CD4-positive, CD25-positive, alpha-beta regulatory T cell (primary cell): ENCODE measurements at regions not wholly inside any gene's neighbourhood (a gene's known extent, or its start where the extent isn't known, plus 50 kb on each side); places are given as distances from the start of the nearest gene placed in this dataset.

Experiments
- ATAC-seq, 2 donors: fragments of 150-1000 bp; cut with Tn5 transposase; one replicate each; pipeline ENCODE4 v1.10.0; 2021; ENCODE audit warnings: low read depth in 2 of 2, moderate number of reproducible peaks in 2 of 2, moderate library complexity in 1 of 2
- DNase-seq, 3 donors: peaks; one replicate each; pipeline versions ENCODE4 v3.0.0 to v3.0.0-alpha.2; 2012 to 2022; ENCODE audit warnings: mixed read lengths in 1 of 3
- H3K27ac ChIP-seq: one replicate; pipeline ENCODE4 v1.7.0; 2013; ENCODE audit warnings: mild to moderate bottlenecking, low read length; ENCODE audit not compliant: insufficient read depth, poor library complexity, severe bottlenecking
- H3K27me3 ChIP-seq: one replicate; pipeline ENCODE4 v1.7.0; 2013; ENCODE audit warnings: low read length; ENCODE audit not compliant: control insufficient read depth, insufficient read depth
- H3K36me3 ChIP-seq: one replicate; pipeline ENCODE4 v1.7.0; 2013; ENCODE audit warnings: mild to moderate bottlenecking, low read length, moderate library complexity; ENCODE audit not compliant: control insufficient read depth, insufficient read depth
- H3K4me1 ChIP-seq: 2 replicates; pipeline ENCODE4 v1.7.0; 2013; ENCODE audit warnings: mild to moderate bottlenecking, low read length; ENCODE audit not compliant: insufficient read depth, control insufficient read depth, poor library complexity, severe bottlenecking
- H3K4me3 ChIP-seq: one replicate; pipeline ENCODE4 v1.7.0; 2013; ENCODE audit warnings: low read depth, mild to moderate bottlenecking, low read length, moderate library complexity
- H3K9me3 ChIP-seq, 2 experiments: 1 replicate in 1 of 2; 2 replicates in 1 of 2; pipeline ENCODE4 v1.7.0; 2013; ENCODE audit warnings: low read length in 2 of 2, mild to moderate bottlenecking in 1 of 2, moderate library complexity in 1 of 2; ENCODE audit not compliant: control insufficient read depth in 2 of 2
- H3K27ac Mint-ChIP-seq, 3 donors: one replicate each; pipeline ENCODE4 v1.8.0; 2020 to 2022; ENCODE audit warnings: mild to moderate bottlenecking in 3 of 3, mixed read lengths in 3 of 3, moderate library complexity in 2 of 3
- H3K27me3 Mint-ChIP-seq: one replicate; pipeline ENCODE4 v1.8.0; 2022; ENCODE audit warnings: mild to moderate bottlenecking, mixed read lengths
- H3K36me3 Mint-ChIP-seq: one replicate; pipeline ENCODE4 v1.8.0; 2020; ENCODE audit warnings: mixed read lengths
- H3K4me1 Mint-ChIP-seq, 4 donors: one replicate each; pipeline ENCODE4 v1.8.0; 2020 to 2022; ENCODE audit warnings: mixed read lengths in 4 of 4, mild to moderate bottlenecking in 1 of 4
- H3K4me3 Mint-ChIP-seq, 4 donors: one replicate each; pipeline ENCODE4 v1.8.0; 2020 to 2022; ENCODE audit warnings: mild to moderate bottlenecking in 4 of 4, mixed read lengths in 4 of 4, moderate library complexity in 3 of 4
- H3K9me3 Mint-ChIP-seq, 7 donors: one replicate each; pipeline ENCODE4 v1.8.0; 2020 to 2022; ENCODE audit warnings: mixed read lengths in 7 of 7, mild to moderate bottlenecking in 3 of 7, moderate library complexity in 2 of 7

DNA sequence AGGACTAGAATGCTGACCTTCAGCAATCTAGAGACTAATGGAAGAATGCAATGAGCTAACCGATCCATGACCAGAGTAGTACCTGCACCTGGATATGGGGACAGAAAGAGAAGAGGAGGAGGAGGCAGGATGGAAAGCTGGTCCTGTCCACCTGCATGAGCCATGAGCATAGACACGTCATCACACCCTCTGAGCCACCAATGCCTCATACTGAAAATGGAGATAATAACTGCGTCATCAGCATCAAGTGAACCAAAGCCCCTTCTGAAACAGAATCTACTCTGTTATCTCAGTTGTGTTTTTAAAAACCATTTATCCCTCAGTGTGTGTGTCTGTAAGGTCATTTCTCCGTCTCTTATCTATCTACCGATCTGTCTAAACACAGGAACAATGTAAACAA, 327.0 kb downstream of the BCL11B start:
- ATAC-seq (no peak), DNase-seq (no peak)
- Mint-ChIP-seq H3K4me1 (peaks cover 15 to 26% (median 22%) of the 10 kb centered on the region in 4 donors), H3K27me3 (no peaks in the 10 kb centered on the region), H3K9me3 (no peaks in the 10 kb centered on the region), H3K4me3 (no peak overlapping the region), H3K36me3 (no peaks in the 10 kb centered on the region), H3K27ac (no peak overlapping the region)
- Histone ChIP-seq H3K9me3 (no peaks in the 10 kb centered on the region), H3K27ac (no peak overlapping the region), H3K36me3 (no peaks in the 10 kb centered on the region), H3K4me3 (no peak overlapping the region), H3K4me1 (no peaks in the 10 kb centered on the region), H3K27me3 (no peaks in the 10 kb centered on the region)

DNA sequence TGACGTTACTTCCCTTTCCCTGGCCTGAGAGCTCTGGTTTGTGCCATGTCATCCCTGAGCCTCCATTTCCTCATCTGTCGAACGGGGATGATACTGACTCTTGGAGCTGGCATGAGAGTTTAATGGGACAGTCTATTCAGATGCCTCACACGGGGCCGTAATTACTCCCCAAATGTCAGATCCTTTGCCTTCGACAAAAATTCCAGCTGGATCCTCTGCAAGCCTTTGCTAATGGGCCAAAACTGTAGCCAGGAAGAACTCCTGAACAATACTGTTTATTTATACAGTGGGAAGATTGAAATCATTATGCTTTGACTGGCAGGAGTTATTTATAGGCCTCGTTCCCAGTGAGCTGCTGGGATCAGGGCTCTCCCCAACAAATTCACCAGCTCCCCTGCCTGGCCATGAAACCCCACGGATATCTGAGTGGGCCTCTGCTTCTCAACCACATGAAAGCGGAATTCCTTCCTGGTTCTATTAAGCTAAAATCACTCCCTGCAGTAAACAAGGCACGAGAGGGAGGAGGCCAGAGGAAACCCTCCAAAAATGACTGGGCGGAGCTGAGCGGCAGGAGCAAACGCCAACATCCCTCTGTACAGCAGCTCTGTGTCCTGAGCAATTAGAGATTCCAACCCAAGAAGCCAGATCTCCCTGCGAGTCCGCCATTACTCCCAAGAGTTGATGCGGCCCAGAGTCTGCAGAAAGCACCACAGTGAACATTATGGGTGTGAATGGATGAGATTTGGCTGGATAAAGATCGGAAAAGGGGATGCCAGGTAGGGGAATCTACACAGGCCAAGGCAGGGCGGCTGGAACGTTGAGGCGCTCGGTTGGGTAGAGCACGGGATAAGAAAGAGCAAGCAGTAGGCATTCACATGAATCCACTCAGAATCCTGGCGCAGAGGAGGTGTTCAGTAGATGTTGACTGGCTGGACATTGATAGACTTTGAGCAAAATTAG, 326.1 kb downstream of the BCL11B start:
- Histone ChIP-seq H3K27ac (no peak overlapping the region), H3K27me3 (no peaks in the 10 kb centered on the region), H3K4me3 (no peak overlapping the region), H3K36me3 (no peaks in the 10 kb centered on the region), H3K9me3 (no peaks in the 10 kb centered on the region), H3K4me1 (no peaks in the 10 kb centered on the region)
- Mint-ChIP-seq H3K27me3 (no peaks in the 10 kb centered on the region), H3K4me3 (peak overlapping the region in 1 of 4 donors; percentile 43), H3K36me3 (no peaks in the 10 kb centered on the region), H3K9me3 (no peaks in the 10 kb centered on the region), H3K27ac (peak overlapping the region in 1 of 3 donors; percentile 18), H3K4me1 (peaks cover 12 to 19% (median 15%) of the 10 kb centered on the region in 4 donors)
- DNase-seq = no peak
- ATAC-seq = no peak

GRCh38 chr14:98946940-98947339, 325.1 kb downstream of the BCL11B start:
- no peaks in the 10 kb centered on the region for H3K4me1 ChIP-seq
- Mint-ChIP-seq H3K4me1 (peaks cover 7 to 20% (median 13%) of the 10 kb centered on the region in 4 donors), H3K27ac (no peak overlapping the region), H3K9me3 (no peaks in the 10 kb centered on the region), H3K4me3 (no peak overlapping the region), H3K27me3 (no peaks in the 10 kb centered on the region), H3K36me3 (no peaks in the 10 kb centered on the region)
- DNase-seq (no peak), ATAC-seq (no peak)
- no peak overlapping the region for H3K27ac ChIP-seq
- H3K9me3 ChIP-seq = no peaks in the 10 kb centered on the region
- H3K27me3 ChIP-seq = no peaks in the 10 kb centered on the region
- no peak overlapping the region for H3K4me3 ChIP-seq
- no peaks in the 10 kb centered on the region for H3K36me3 ChIP-seq

GRCh38 chr14:98947911-98948595, 323.9 kb downstream of the BCL11B start:
- no peaks in the 10 kb centered on the region for H3K9me3 ChIP-seq
- ATAC-seq (no peak), DNase-seq (no peak)
- no peaks in the 10 kb centered on the region for H3K4me1 ChIP-seq
- H3K4me3 ChIP-seq = no peak overlapping the region
- no peak overlapping the region for H3K27ac ChIP-seq
- H3K4me1 Mint-ChIP-seq = peaks cover 7 to 13% (median 13%) of the 10 kb centered on the region in 4 donors
- H3K36me3 Mint-ChIP-seq = no peaks in the 10 kb centered on the region
- H3K27ac Mint-ChIP-seq = peak overlapping the region in 1 of 3 donors; percentile 67
- H3K9me3 Mint-ChIP-seq = peaks cover 0 to 2% (median 0%) of the 10 kb centered on the region in 7 donors
- no peaks in the 10 kb centered on the region for H3K27me3 Mint-ChIP-seq
- no peaks in the 10 kb centered on the region for H3K36me3 ChIP-seq
- H3K4me3 Mint-ChIP-seq = no peak overlapping the region
- H3K27me3 ChIP-seq = no peaks in the 10 kb centered on the region

GRCh38 chr14:98949051-98949450, 322.9 kb downstream of the BCL11B start:
- no peak overlapping the region for H3K27ac Mint-ChIP-seq

DNA sequence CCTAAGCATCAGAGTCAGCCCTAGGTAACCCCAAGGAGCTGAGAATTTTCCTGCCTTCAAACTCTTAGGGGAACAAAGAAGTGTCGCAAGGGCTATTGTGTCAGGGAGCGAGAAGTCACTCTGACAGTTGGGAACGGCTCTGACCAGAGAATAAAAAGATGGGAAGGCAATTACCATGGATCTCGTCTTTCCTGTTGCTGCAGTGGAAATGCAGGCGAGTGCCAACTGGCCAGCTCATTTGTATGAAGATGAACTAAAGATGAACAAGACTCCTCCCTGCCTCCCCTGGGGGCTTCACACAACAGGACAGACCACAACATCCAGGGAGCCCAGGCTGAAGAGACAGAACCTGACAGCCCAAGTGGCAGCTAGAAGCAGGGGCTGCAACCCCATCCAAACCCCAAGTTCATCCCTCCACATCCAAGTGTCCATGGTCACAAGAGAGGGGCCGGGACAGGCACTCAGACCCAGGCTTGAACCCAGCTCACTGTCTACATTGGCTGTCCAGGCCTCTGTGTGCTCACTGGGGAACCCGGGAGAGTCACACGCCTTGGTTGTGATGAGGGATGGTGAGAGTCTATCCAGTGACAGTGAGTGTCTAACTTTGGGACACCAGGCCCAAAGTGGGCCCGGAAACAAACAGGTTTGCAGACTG, 322.4 kb downstream of the BCL11B start:
- no peak overlapping the region for H3K27ac Mint-ChIP-seq
- H3K27me3 Mint-ChIP-seq = no peaks in the 10 kb centered on the region

More at GRCh38 chr14:98949051-98949450, 322.9 kb downstream of the BCL11B start:
- no peak overlapping the region for H3K4me3 Mint-ChIP-seq
- ATAC-seq (no peak), DNase-seq (no peak)
- no peak overlapping the region for H3K4me3 ChIP-seq
- no peaks in the 10 kb centered on the region for H3K36me3 ChIP-seq
- peaks cover 7 to 13% (median 13%) of the 10 kb centered on the region in 4 donors for H3K4me1 Mint-ChIP-seq
- H3K9me3 ChIP-seq = no peaks in the 10 kb centered on the region
- no peaks in the 10 kb centered on the region for H3K4me1 ChIP-seq
- no peaks in the 10 kb centered on the region for H3K36me3 Mint-ChIP-seq
- H3K9me3 Mint-ChIP-seq = peaks cover 0 to 2% (median 0%) of the 10 kb centered on the region in 7 donors
- no peaks in the 10 kb centered on the region for H3K27me3 ChIP-seq
- H3K27ac ChIP-seq = no peak overlapping the region
- H3K27me3 Mint-ChIP-seq = no peaks in the 10 kb centered on the region

GRCh38 chr14:98950353-98950895, 321.6 kb downstream of the BCL11B start:
- Mint-ChIP-seq H3K4me1 (peaks cover 7 to 13% (median 10%) of the 10 kb centered on the region in 4 donors), H3K4me3 (no peak overlapping the region), H3K36me3 (no peaks in the 10 kb centered on the region), H3K9me3 (peaks cover 0 to 2% (median 0%) of the 10 kb centered on the region in 7 donors), H3K27me3 (no peaks in the 10 kb centered on the region), H3K27ac (no peak overlapping the region)
- H3K27me3 ChIP-seq = no peaks in the 10 kb centered on the region
- ATAC-seq = no peak
- no peak overlapping the region for H3K4me3 ChIP-seq
- no peaks in the 10 kb centered on the region for H3K9me3 ChIP-seq
- no peak for DNase-seq
- H3K4me1 ChIP-seq = no peaks in the 10 kb centered on the region
- H3K27ac ChIP-seq = no peak overlapping the region
- no peaks in the 10 kb centered on the region for H3K36me3 ChIP-seq

More for the DNA sequence above, 322.4 kb downstream of the BCL11B start:
- Mint-ChIP-seq H3K9me3 (peaks cover 0 to 2% (median 0%) of the 10 kb centered on the region in 7 donors), H3K4me3 (no peak overlapping the region), H3K4me1 (peaks cover 7 to 13% (median 13%) of the 10 kb centered on the region in 4 donors), H3K36me3 (no peaks in the 10 kb centered on the region)
- Histone ChIP-seq H3K9me3 (no peaks in the 10 kb centered on the region), H3K4me1 (no peaks in the 10 kb centered on the region), H3K27ac (no peak overlapping the region), H3K36me3 (no peaks in the 10 kb centered on the region), H3K4me3 (no peak overlapping the region), H3K27me3 (no peaks in the 10 kb centered on the region)
- no peak for DNase-seq
- ATAC-seq = no peak
